ENCODE measurements at regions not wholly inside any gene's neighbourhood (a gene's known extent, or its start where the extent isn't known, plus 50 kb on each side); places are given as distances from the start of the nearest gene placed in this dataset.

DNA sequence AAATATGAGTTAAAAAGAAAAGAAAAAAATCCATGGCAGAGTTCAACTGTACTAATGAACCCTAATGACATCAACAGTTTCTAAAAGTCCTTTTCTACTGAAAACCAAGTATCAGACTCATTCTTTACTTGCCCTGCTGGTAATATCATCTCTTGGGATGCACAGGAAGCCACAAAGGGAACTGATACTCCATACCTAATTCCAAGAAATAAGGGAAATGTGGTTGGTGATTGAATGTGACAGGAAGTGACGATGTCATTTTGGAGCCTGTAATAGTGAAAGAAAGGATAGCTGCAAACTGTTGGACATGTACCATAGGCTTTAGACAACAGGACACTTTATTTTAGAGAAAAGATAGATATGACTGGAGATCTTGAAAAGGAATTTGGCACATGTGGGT, 98.7 kb upstream of the VAV3 start:
- Histone ChIP-seq H3K79me2 (ENCODE audit: insufficient read depth, low read length) (no peaks in the 10 kb centered on the region), H3K9ac (ENCODE audit: low read length) (no peak overlapping the region), H3K4me3 (replicated peaks in 1 of 2; ENCODE audit: low read depth in 1 of 2, low read length in 2 of 2) (no peak overlapping the region), H3K9me2 (ENCODE audit: insufficient read depth) (no peaks in the 10 kb centered on the region), H3K36me3 (ENCODE audit: control insufficient read depth in 1 of 2, insufficient read depth in 2 of 2, low read length in 2 of 2) (no peaks in the 10 kb centered on the region), H4K20me1 (ENCODE audit: insufficient read depth) (no peaks in the 10 kb centered on the region), H3K9me3 (ENCODE audit: control insufficient read depth in 1 of 2, insufficient read depth in 1 of 2, low read depth in 1 of 2, low read length in 2 of 2) (no peaks in the 10 kb centered on the region), H3K4me2 (ENCODE audit: low read length) (no peak overlapping the region), H3K27me3 (ENCODE audit: insufficient read depth, low read length) (peaks cover 4% of the 10 kb centered on the region; the same call in 1 of the 2 replicates), H3K4me1 (ENCODE audit: control insufficient read depth in 1 of 2, insufficient read depth in 2 of 2, low read length in 2 of 2) (no peaks in the 10 kb centered on the region), H3K27ac (ENCODE audit: low read depth, low read length) (no peak overlapping the region), H2AFZ (ENCODE audit: low read depth, low read length, poor library complexity, severe bottlenecking) (no peak overlapping the region)
- BruUV-seq (replicated peaks) = no TSS peak
- DNase-seq (ENCODE audit: low read depth, low spot score) (no peak), ATAC-seq (no peak)
- TF ChIP-seq YY1 (IDR thresholded peaks at IDR 0.05; ENCODE audit: extremely low read depth, insufficient replicate concordance, low read depth, low read length) (no peak), SIN3A (IDR thresholded peaks at IDR 0.05; ENCODE audit: low read depth) (no peak), TCF7L2 (IDR thresholded peaks at IDR 0.05; ENCODE audit: borderline replicate concordance, extremely low read depth, insufficient read depth, insufficient read length) (no peak), SRF (IDR thresholded peaks at IDR 0.05; ENCODE audit: low read depth) (no peak), JUND (IDR thresholded peaks at IDR 0.05) (no peak), POLR2A (IDR thresholded peaks at IDR 0.05; ENCODE audit: borderline replicate concordance, extremely low read depth, insufficient read depth, insufficient read length) (no peak), ZFX (IDR thresholded peaks at IDR 0.05) (no peak), POLR2AphosphoS5 (IDR thresholded peaks at IDR 0.05; ENCODE audit: low read depth, low read length) (no peak), EZH2 (IDR thresholded peaks at IDR 0.05) (no peak), ZNF274 (IDR thresholded peaks at IDR 0.05; ENCODE audit: low read depth, low read length) (no peak)
- TF ChIP-seq, protein P1, sequence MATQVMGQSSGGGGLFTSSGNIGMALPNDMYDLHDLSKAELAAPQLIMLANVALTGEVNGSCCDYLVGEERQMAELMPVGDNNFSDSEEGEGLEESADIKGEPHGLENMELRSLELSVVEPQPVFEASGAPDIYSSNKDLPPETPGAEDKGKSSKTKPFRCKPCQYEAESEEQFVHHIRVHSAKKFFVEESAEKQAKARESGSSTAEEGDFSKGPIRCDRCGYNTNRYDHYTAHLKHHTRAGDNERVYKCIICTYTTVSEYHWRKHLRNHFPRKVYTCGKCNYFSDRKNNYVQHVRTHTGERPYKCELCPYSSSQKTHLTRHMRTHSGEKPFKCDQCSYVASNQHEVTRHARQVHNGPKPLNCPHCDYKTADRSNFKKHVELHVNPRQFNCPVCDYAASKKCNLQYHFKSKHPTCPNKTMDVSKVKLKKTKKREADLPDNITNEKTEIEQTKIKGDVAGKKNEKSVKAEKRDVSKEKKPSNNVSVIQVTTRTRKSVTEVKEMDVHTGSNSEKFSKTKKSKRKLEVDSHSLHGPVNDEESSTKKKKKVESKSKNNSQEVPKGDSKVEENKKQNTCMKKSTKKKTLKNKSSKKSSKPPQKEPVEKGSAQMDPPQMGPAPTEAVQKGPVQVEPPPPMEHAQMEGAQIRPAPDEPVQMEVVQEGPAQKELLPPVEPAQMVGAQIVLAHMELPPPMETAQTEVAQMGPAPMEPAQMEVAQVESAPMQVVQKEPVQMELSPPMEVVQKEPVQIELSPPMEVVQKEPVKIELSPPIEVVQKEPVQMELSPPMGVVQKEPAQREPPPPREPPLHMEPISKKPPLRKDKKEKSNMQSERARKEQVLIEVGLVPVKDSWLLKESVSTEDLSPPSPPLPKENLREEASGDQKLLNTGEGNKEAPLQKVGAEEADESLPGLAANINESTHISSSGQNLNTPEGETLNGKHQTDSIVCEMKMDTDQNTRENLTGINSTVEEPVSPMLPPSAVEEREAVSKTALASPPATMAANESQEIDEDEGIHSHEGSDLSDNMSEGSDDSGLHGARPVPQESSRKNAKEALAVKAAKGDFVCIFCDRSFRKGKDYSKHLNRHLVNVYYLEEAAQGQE (IDR thresholded peaks at IDR 0.05; ENCODE audit: low read depth) = no peak
- TF ChIP-seq, protein P2, sequence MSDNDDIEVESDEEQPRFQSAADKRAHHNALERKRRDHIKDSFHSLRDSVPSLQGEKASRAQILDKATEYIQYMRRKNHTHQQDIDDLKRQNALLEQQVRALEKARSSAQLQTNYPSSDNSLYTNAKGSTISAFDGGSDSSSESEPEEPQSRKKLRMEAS (IDR thresholded peaks at IDR 0.05) = no peak
- ChIA-PET CTCF (no interaction called here), RAD21 (ENCODE audit: low non-redundant PET in 1 of 2, low total read pairs in 2 of 2, uncharacterized antibody in 2 of 2, unreplicated experiment in 2 of 2) (no interaction called here), POLR2A (no interaction called here)
- intact Hi-C loops (cut with micrococcal nuclease) = no loop called here

All from HCT116 (cell line).